Esophagus muscularis mucosa (tissue), 3 donors: ENCODE measurements at regions not wholly inside any gene's neighbourhood (a gene's known extent, or its start where the extent isn't known, plus 50 kb on each side); places are given as distances from the start of the nearest gene placed in this dataset.

ENCODE experiments used
- CTCF ChIP-seq, 3 experiments: fragments of 200-600 bp in 2 of 3; fragments of 450-650 bp in 1 of 3; sonication (generic) in 2 of 3; IDR thresholded peaks; one replicate each; pipeline ENCODE4 v1.5.1; 2017 to 2019; ENCODE audit warnings: antibody characterized with exemption in 3 of 3, mild to moderate bottlenecking in 2 of 3, moderate library complexity in 1 of 3
- POLR2AphosphoS5 ChIP-seq, 2 donors: sonication (generic); formaldehyde crosslinking; IDR thresholded peaks; one replicate each; pipeline ENCODE4 v1.6.1; 2017; ENCODE audit warnings: antibody characterized with exemption in 2 of 2

DNA sequence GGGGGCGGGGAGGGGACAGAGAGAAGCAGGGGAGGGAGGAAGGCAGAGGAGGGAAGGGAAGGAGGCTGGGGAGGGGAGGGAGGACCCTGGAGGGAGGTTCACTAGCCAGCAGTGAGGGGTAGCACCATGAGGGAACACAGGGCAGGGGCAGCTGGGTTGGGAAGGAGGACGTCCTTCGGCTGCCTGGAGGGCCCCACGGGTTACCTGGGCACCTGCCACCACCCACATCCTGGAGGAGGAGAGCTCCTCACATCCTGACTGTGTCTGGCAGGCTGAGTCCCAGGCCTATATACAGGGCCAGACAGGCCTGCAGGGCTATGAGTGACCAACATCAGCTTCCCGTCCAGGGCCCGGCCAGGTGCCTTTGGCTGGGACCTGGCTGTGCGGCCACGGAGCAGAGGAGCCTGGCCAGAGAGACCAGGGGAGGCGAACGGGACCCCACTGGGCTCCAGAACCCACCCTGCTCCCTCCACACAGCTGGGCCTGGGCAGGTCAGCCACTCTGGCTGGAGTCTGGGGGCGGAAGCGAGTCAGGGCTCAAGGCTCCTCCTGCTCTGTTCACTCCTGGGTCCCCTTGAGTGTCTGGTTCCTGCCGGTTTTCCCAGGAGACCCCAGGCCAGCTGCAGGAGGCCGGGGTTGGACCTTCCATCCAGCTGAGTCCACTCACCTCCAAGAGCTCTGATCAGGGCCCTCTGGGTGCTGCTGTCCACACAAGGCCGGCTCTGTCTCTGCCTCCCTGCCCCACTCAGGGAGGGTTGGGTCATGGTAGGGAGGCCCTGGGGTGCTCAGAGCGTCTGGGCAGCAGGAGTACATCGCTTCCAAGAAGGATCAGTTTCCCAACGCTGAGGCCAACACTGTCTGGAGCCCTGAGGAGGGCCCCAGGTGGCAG lies 677.7 kb downstream of the BRD1 start:
- TF ChIP-seq POLR2AphosphoS5 (IDR thresholded peaks at IDR 0.05) (no peak), CTCF (IDR thresholded peaks at IDR 0.05) (no peak)
